Activated T-helper 9 cell treated with anti-CD3 and anti-CD28 coated beads, Interleukin-2, amount 50 U/mL, for 16 hours (primary cell): ENCODE measurements at regions not wholly inside any gene's neighbourhood (a gene's known extent, or its start where the extent isn't known, plus 50 kb on each side); places are given as distances from the start of the nearest gene placed in this dataset.

ENCODE experiments used
- DNase-seq: peaks from one replicate; pipeline ENCODE4 v3.0.0-alpha.2; 2020; ENCODE audit warnings: low read depth

DNA sequence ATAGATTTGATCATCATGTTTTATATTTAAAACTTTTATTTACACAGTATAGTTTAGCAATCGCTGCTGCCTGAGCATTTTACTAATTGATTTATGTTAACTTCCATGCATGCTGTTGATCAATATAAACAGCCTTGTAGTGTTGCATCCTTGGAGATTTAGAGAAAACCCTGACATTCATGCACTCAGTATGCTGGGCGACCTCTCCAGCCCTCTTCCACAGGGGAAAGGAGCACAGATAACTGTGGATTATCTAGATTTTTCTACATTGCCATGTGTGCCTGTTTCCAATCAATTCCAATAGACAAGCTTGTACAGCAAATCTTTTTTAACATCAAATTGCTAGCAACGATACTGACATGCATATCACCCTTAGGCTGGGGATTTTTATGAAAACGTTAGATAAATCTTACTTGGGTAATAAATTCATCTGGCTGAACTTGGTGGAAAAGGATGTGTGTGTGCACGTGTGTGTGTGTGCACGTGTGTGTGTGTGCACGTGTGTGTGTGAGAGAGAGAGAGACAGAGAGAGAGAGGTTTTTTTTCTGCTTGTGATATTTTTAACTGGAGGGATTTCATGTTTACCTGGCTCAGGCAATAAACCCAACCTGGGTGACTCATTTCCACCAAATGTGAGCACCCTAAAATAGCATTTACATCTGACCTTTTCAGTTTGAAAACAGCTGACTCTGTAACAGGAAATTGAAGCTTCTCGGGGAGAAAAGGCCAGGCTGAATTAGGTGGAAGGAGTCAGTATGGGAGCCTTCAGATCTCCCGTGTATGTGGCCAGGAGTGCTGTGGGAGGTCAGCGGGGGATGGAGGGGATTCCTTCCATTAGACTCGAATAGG, 339.8 kb downstream of the PRDM2 start:
- no peak for DNase-seq

- no peak for DNase-seq
These were observed 350.0 kb downstream of the PRDM2 start for GRCh38 chr1:14049965-14050364.

- no peak for DNase-seq
These were observed 355.6 kb downstream of the PRDM2 start for GRCh38 chr1:14055442-14056223.

- no peak for DNase-seq
These were observed 357.7 kb downstream of the PRDM2 start for GRCh38 chr1:14057640-14058039.

GRCh38 chr1:14061204-14061603, 361.2 kb downstream of the PRDM2 start:
- DNase-seq: no peak

GRCh38 chr1:14061722-14062121, 361.7 kb downstream of the PRDM2 start:
- no peak for DNase-seq

DNA sequence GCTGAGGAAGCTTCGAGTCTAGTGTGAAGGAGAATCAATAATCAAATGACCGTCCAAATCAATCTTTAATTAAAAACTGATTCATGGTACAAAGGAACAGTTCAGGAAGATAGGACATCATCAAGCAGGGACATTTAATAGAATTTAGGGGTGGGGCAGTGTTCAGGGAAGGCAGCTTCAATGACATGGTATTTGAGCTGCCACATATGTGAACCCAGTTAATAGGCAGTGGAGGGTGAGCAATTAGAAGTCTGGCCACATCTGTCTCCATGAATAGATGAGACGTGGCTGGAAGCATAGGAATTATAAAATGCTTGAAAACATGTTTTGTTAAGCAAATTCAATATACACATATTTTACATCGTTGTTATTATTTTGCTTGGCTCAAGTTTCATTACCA, 362.7 kb downstream of the PRDM2 start:
- DNase-seq: no peak

DNA sequence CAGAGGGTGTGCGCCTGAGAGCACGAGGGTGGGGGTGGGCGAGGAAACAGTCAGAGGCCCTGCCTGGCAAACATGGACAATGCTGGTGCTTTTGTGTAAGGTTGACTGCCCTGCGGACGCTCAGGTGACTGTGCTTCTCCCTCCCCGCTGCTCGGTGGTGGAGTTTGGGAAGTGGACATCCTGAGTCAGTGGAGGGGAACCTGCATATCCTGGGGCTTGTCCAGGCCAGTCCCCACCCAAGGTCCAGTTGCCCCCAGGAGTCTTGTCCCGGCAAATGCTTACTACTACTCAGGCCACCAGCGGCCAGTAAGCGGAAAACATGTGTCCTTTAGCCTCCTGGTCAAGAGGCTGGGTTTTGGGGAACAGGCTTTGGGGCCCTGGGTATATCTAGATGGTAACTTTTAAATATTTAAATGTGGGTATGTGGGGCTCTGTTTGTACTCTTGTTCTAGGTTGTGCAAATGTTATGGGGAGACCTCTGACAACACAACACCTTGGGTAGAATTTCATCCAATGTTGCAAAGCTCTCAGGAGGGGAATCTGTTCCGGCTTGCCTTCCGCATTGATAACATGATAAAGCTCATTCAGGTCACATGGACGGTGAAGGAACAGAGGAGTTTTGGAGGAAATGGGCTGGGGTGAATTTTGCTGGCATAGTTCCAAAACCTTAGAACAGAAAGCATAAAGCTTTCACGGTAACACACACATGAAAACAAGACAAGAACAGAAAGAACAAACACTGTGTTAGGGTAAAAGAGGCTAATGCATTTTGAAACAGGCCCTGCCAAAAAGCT, 364.9 kb downstream of the PRDM2 start:
- DNase-seq: no peak

DNA sequence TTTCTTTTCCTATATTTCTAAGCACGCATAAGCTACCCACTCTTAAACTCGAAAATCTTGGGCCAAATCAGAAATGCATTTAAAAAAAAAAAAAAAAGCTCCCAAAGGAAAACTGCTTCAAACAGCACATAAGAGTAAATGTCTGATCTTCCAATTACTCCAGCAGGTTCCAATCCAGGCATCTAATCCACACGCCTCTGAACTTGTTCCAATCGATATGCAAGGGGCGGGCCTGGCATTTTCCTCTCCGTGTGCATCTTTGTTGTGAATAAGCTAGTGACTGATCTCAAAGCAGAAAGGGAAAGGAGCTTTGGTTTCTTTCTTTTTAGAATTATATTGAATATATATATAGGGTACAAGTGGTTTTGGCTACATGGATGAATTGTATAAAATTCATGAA, 365.5 kb downstream of the PRDM2 start:
- DNase-seq: no peak

DNA sequence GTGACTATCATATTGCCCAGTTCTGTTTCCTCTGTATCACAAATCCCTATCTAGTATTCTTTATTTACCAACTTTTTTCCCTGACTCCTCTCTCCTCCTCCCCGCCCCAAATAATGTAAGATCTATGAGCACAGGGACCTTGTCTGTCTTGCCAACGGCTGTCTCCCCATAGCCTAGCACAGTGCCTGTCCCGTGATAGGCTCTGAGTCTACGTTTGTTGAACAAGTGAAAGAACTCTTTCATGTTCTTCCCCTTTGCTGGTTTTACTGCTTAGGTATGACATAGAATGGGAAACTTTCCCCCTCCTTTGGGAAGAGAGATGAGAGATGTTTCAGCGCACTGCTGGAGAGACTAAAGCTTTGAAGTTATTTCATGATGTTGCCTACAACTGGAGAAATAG, 367.0 kb downstream of the PRDM2 start:
- no peak for DNase-seq

- no peak for DNase-seq
These were observed 367.7 kb downstream of the PRDM2 start for GRCh38 chr1:14067711-14068110.

DNA sequence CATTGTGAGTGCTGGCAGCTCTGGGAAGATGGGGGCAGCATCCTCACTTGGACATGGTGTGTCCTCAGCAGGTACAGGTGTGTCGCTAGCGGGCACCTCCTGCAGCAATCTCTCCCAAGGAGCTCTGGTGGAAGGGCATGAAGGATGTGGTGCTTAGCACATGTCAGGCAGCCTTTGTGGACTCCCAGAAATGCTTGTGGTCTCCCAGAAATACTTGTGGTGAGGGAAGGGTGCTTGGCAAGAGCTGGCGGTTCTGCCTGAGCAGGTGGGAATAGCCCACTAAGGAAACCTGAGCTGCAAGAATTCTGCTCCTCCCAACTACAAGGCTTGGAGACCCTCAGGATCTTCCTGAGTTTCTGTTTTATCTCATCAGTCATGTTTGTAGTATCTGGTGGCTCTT, 371.6 kb downstream of the PRDM2 start:
- no peak for DNase-seq

GRCh38 chr1:14080653-14081052, 380.7 kb downstream of the PRDM2 start:
- DNase-seq: no peak

DNA sequence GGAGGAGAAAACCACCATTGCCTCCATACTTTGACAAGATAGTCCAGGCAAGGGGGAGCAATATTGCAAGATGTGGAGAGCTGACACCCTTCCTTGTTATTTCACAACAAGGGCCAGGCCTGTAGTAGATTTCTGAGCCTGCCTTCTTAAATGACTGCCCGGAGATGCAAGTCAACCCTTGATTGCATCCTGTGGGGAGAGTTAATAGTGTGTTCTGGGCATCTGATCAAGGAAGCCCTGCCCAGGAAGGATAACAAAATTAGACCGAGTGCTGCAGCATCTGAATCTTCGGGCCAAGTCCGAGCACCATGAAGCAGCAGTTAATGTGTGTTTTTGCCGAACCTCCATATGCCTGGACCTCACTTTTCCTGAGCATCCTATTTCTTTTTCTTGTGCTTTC, 382.3 kb downstream of the PRDM2 start:
- no peak for DNase-seq

GRCh38 chr1:14083277-14083676, 383.3 kb downstream of the PRDM2 start:
- no peak for DNase-seq

GRCh38 chr1:14083706-14084105, 383.7 kb downstream of the PRDM2 start:
- no peak for DNase-seq

DNA sequence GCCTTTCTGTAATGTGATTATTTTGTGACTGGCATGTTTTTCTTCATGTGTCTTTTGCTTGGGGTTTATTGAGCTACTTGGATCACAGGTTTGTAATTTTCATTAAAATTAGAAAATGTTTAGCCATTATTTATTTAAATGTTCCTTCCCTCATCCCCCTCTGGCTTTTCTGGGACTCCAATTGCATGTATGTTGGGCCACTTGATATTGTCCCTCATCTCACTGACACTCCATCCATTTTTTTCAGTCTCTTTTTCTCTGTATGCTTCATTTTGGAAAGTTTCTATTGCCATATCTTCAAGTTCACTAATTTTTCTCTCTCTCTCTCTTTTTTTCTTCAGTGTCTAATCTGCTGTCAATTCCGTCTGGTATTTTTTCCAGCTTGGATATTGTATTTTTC, 390.1 kb downstream of the PRDM2 start:
- DNase-seq: no peak

DNA sequence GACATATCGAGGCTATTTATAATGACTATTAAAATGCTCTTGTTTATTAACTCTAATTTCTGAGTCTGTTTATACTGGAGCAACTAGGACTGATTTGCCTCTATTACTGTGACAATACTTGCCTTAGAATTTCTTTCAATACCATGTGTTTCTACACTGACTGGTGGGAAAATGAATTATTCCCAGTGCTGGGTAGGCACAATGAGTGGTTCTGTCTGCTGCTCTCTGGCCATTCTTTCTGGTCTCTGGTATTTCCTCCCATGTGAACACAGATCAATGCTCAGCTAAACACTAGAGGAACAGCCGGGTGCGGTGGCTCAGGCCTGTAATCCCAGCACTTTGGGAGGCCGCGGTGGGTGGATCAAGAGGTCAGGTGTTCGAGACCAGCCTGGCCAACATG, 390.5 kb downstream of the PRDM2 start:
- no peak for DNase-seq

DNA sequence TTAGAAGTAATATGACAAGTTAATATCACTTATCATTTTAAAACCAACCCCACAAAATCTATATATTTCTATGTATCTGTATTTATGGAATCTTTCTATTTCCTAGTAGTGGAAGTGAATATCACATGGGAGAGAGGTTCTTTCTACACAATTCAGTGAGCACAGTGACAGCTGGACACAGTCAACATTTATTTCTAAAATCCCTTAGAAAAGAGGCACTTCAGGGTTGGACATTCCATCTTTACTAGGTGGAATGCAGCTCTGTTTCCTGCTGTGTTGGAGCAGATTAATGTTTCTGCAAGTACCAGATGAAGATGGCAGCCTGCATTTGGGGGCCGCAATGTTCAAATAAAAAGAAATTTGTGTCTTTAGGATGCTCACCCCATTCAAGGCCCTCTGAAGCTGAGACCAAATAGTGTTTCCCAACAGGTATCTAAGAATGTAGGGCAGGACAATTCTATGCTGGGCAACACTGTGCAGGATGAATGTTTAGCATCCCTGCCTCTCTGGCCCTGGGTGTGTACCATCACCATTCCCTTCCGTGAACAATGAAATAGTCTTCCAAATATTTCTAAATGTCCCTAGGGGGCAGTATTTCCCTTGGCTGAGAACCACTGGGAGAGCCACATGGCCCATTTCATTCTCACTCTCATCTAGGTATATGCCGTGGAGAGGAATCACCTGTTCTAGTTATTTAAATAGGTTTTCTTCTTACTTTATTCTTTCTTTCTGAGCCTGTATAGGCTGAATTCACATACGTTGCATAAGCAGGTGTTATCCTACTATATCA, 394.8 kb downstream of the PRDM2 start:
- no peak for DNase-seq

DNA sequence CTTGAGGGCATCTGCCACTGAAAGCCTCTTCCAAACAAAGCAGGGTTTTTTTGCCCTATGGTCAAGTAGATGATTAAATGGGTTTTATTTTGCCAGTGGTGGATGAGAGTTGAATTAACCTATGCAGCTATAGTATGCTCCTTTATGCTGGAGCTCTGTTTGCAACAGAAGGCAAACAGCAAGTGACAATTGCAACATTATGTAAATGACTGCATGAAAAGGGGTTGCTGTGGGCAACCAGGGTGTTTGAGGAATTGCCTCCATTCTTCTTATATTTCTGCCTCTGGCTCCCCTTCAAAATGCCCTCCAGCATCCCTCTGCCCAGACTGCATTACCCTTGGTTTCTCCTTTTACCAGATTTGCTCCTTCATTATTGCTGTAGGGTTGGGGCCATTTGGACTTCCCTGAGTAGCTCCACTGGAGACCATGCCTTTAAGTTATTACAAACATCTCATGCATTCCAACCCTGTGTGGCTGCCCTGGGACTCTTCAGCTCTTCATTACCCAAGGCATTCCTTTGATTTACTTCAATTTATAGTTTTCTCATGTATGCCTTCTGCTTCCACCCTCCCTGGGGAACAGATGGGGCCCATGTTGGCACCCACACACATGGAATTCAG, 398.4 kb downstream of the PRDM2 start:
- DNase-seq: no peak

DNA sequence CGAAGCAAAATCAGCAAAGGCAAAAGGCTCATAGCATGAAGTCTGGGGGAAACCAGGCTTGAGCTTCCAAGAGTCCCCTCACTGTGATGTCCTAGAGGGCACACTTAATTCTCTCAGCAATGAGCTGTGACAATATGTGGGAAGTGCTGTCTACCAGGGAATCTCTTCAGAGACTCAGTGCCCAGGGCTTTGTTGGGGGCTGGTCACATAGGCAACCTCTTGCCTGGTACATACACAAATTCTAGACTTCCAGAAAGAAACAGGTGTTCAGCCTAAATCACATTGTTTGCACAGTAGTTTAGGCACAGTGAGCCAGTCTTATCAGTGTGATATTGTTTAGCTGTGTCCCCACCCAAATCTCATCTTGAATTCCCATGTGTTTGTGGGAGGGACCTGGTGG, 400.5 kb downstream of the PRDM2 start:
- DNase-seq: no peak
